ENCODE measurements at regions not wholly inside any gene's neighbourhood (a gene's known extent, or its start where the extent isn't known, plus 50 kb on each side); places are given as distances from the start of the nearest gene placed in this dataset.

GRCh38 chr14:25132094-25132493 lies 82.1 kb upstream of the STXBP6 start:
- no peak overlapping the region for H3K27ac ChIP-seq (ENCODE audit: low read depth, low read length)
- H3K4me2 ChIP-seq (ENCODE audit: low read length), result no peak overlapping the region
- no peaks in the 10 kb centered on the region for H3K9me3 ChIP-seq (ENCODE audit: control insufficient read depth, insufficient read depth, low read length)
- H3K27me3 ChIP-seq (ENCODE audit: control insufficient read depth, low read length), result no peaks in the 10 kb centered on the region
- no peaks in the 10 kb centered on the region for H3K36me3 ChIP-seq (ENCODE audit: control insufficient read depth, low read length)
- H3K79me2 ChIP-seq (ENCODE audit: control insufficient read depth, low read length), result no peaks in the 10 kb centered on the region
- no peaks in the 10 kb centered on the region for H3F3A ChIP-seq (ENCODE audit: control insufficient read depth, insufficient read depth)
- no peaks in the 10 kb centered on the region for H4K20me1 ChIP-seq (ENCODE audit: control insufficient read depth, insufficient read depth, low read depth, low read length)
- no peak overlapping the region for H3K4me3 ChIP-seq (ENCODE audit: low read length)
- no peaks in the 10 kb centered on the region for H3K9me2 ChIP-seq (replicated peaks; ENCODE audit: control insufficient read depth, low read length)
- no peaks in the 10 kb centered on the region for H3K4me1 ChIP-seq (ENCODE audit: control insufficient read depth, low read length)
- TF ChIP-seq CTCF (IDR thresholded peaks at IDR 0.05; ENCODE audit: low read depth, low read length, poor library complexity, severe bottlenecking), result no peak
- no peak for TF ChIP-seq EZH2phosphoT487 (IDR thresholded peaks at IDR 0.05; ENCODE audit: borderline replicate concordance, low read length)

- TF ChIP-seq EZH2phosphoT487 (IDR thresholded peaks at IDR 0.05; ENCODE audit: borderline replicate concordance, low read length) (no peak), CTCF (IDR thresholded peaks at IDR 0.05; ENCODE audit: low read depth, low read length, poor library complexity, severe bottlenecking) (no peak)
- no peaks in the 10 kb centered on the region for H3K36me3 ChIP-seq (ENCODE audit: control insufficient read depth, low read length)
- no peaks in the 10 kb centered on the region for H3K79me2 ChIP-seq (ENCODE audit: control insufficient read depth, low read length)
- no peaks in the 10 kb centered on the region for H4K20me1 ChIP-seq (ENCODE audit: control insufficient read depth, insufficient read depth, low read depth, low read length)
- no peaks in the 10 kb centered on the region for H3K27me3 ChIP-seq (ENCODE audit: control insufficient read depth, low read length)
- no peaks in the 10 kb centered on the region for H3K4me1 ChIP-seq (ENCODE audit: control insufficient read depth, low read length)
- no peak overlapping the region for H3K4me3 ChIP-seq (ENCODE audit: low read length)
- no peaks in the 10 kb centered on the region for H3F3A ChIP-seq (ENCODE audit: control insufficient read depth, insufficient read depth)
- H3K9me3 ChIP-seq (ENCODE audit: control insufficient read depth, insufficient read depth, low read length), result no peaks in the 10 kb centered on the region
- no peak overlapping the region for H3K4me2 ChIP-seq (ENCODE audit: low read length)
- no peaks in the 10 kb centered on the region for H3K9me2 ChIP-seq (replicated peaks; ENCODE audit: control insufficient read depth, low read length)
- no peak overlapping the region for H3K27ac ChIP-seq (ENCODE audit: low read depth, low read length)
Measured at GRCh38 chr14:25122843-25123242, 72.9 kb upstream of the STXBP6 start.

- H3K36me3 ChIP-seq (ENCODE audit: control insufficient read depth, low read length), result no peaks in the 10 kb centered on the region
- H3K4me3 ChIP-seq (ENCODE audit: low read length), result no peak overlapping the region
- H3F3A ChIP-seq (ENCODE audit: control insufficient read depth, insufficient read depth), result no peaks in the 10 kb centered on the region
- no peaks in the 10 kb centered on the region for H3K27me3 ChIP-seq (ENCODE audit: control insufficient read depth, low read length)
- H3K4me2 ChIP-seq (ENCODE audit: low read length), result no peak overlapping the region
- no peak overlapping the region for H3K27ac ChIP-seq (ENCODE audit: low read depth, low read length)
- H3K4me1 ChIP-seq (ENCODE audit: control insufficient read depth, low read length), result no peaks in the 10 kb centered on the region
- no peaks in the 10 kb centered on the region for H3K9me3 ChIP-seq (ENCODE audit: control insufficient read depth, insufficient read depth, low read length)
- no peaks in the 10 kb centered on the region for H4K20me1 ChIP-seq (ENCODE audit: control insufficient read depth, insufficient read depth, low read depth, low read length)
- TF ChIP-seq EZH2phosphoT487 (IDR thresholded peaks at IDR 0.05; ENCODE audit: borderline replicate concordance, low read length) (no peak), CTCF (IDR thresholded peaks at IDR 0.05; ENCODE audit: low read depth, low read length, poor library complexity, severe bottlenecking) (no peak)
- no peaks in the 10 kb centered on the region for H3K9me2 ChIP-seq (replicated peaks; ENCODE audit: control insufficient read depth, low read length)
- no peaks in the 10 kb centered on the region for H3K79me2 ChIP-seq (ENCODE audit: control insufficient read depth, low read length)
Measured at GRCh38 chr14:25122211-25122610, 72.3 kb upstream of the STXBP6 start.
